ENCODE measurements at regions not wholly inside any gene's neighbourhood (a gene's known extent, or its start where the extent isn't known, plus 50 kb on each side); places are given as distances from the start of the nearest gene placed in this dataset.

DNA sequence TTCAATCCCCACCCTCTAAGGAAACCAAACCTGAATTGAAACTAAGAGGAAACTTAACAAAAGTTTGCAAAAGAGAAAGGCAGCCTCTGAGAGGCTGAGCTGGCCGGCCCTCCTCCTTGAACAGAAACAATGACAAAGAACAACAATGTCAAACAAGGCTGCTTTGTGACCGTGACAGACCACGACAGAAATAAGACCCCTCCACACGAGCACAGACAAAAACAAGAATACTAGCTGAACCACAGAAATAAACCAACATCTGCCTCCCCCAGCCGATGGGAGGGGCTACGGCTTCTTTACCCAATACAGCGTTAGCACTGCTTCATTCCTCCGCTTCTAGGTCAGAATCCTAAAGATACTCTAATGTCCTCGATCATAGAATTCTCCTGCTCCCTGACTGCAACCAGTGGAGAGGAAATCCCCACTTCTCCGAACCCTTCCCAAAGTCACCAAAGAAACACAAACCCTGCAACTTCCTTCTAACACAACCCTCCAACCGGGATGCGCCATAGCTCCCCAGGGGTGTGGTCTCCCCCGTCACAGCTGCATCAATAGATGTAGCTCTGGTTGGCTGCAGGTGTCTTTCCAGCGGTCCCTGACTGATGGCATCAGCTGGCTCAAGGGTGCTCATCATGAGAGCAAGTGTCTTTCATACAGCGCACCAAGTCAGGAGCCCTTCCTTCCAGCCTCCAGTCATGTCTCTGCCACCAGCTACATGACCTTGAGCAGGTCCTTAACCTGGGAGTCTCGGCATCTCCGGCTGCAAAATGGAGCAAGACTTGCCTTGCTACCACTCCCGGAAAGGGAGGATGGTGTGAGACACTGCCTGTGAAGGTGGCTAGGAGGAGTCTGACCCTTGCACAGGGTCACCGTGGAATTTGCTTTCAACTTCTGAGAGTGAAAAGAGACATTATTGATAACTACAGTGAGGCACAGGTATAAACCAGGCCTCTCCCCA is 198.6 kb downstream of the HAUS1 start:
- ATAC-seq (no peak), DNase-seq (no peak)
- intact Hi-C loops (cut with DNase I, micrococcal nuclease): no loop called here

DNA sequence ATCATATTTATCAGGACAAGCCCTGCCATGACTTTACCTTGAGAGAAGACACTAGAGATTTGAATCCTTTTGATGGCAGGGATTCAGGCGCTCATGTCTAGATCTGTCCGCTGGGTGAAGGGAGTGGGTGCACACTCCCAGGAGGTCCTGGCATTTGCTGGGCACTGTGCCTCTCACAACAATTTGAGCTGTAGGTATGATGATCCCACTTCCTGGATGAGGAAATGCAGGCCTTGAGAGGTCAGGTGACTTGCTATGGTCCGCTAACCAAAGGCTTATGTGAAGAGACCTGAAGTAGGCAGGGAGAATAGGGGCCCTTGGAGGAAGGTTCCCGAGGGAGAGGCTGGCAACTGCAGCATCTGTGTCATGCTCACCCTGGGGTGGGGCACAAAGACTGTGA is 206.1 kb downstream of the HAUS1 start:
- ATAC-seq (no peak), DNase-seq (no peak)
- intact Hi-C loops (cut with DNase I, micrococcal nuclease): no loop called here

DNA sequence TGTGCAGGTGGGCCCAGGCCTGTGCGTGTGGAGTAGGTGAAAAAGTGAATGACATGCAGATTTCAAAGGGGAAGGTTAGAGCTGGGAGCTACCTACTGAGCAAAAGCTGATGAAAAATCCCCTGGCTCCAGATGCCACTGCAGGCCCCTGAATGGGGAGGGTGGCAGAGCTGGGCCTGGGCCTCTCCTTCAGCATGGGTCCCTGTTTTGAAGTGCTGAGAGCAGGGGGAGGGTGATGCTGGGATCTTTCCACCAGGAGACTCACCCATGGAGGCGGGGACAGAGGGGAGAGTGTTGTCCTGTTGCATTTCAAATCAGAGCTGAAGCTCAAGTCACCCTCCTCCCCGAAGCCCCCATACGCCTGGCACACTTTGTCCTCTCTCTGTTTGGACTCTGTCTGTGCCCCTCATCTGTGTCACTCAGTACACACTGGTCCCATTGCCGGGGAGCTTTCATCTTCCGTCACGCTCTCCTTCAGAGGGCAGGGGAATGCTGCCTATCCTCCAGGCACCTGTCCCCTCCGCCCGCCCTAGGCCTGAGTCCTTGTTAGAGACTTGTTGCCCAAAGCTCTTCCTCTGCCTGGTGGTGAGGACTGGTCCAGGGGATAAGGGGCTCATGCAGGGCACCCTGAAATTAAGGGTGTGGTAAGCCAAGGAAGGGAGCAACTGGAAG is 206.6 kb downstream of the HAUS1 start:
- no peak for ATAC-seq
- DNase-seq: no peak
- intact Hi-C loops (cut with DNase I, micrococcal nuclease): no loop called here

DNA sequence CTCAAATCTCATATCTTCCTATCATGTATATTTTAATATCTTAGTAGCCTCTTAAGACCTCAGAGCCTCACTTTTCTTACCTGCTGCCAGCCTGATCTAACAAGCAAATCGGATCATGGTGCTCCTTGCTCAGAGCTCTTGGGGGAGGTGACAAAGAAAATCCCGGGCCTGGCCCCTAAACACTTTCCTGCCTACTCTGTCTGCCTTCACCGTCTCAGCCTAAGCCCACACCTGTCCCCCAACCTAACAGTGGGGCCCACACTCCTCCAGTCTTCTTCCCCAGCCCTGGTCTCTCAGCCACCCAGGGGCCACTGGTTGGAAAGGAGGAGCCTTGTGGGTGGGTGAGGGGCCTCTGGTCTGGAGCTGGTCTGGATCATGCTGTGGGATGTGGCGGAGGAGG is 207.3 kb downstream of the HAUS1 start:
- no peak for ATAC-seq
- intact Hi-C loops (cut with DNase I, micrococcal nuclease): no loop called here
- DNase-seq: no peak

DNA sequence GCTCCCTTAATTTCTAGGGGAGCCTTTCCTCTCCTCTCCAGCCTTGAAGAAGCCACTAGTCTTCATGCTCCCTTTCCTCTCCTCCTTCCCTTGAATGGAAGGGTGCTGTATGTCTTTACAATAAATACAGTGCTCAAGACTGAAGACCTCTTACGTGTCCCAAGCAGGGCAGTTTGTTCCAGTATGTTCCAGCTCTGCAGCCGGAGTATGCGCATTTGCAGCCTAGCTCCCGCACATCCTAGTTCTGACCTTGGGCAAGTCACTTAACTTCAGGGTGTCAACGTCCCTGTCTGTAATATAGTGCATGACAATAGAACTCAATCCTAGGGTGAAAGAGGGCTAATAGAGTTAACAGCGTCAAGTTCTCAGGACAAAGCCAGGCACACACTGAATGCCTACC is 208.0 kb downstream of the HAUS1 start:
- intact Hi-C loops (cut with DNase I, micrococcal nuclease): no loop called here
- DNase-seq (no peak), ATAC-seq (no peak)

DNA sequence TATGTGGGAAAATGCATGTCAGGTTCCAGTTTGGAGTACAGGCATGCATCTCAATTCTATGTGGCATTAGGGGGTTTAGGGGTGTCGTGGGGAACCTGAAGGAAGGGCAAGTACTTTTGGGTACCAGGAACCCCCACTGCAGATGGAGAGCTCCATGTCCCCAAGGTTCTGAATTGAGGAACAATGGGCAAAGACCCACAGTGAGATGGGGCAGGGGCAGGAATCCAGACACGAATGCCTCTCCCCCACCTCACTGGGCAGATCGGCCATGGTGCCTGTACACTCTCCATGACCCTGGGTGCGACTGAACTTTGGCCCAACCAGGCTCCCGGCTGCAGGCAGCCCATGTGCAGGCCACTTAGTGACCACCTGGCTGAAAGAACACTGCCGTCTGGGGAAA is 209.3 kb downstream of the HAUS1 start:
- intact Hi-C loops (cut with DNase I, micrococcal nuclease): no loop called here
- ATAC-seq (no peak), DNase-seq (no peak)

DNA sequence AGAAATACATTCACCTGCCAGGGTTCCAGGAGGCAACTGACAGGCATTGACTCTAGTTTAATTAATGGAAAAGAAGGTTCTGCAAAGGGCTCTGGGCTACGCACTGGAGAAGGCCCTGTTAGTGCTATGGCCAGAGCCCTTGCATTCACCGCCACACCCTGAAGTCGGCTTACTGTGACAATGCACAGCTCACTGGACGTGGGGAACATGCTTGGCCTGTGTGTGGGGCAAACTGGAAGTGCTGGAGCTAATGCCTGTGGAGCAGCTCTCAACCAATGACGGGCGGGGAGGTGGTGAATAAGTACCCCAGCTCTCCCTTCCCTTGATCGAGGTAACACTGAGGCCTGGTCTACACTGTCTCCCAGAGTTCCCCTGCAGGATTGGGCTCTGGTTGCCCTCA is 209.8 kb downstream of the HAUS1 start:
- no peak for ATAC-seq
- intact Hi-C loops (cut with DNase I, micrococcal nuclease): no loop called here
- no peak for DNase-seq

DNA sequence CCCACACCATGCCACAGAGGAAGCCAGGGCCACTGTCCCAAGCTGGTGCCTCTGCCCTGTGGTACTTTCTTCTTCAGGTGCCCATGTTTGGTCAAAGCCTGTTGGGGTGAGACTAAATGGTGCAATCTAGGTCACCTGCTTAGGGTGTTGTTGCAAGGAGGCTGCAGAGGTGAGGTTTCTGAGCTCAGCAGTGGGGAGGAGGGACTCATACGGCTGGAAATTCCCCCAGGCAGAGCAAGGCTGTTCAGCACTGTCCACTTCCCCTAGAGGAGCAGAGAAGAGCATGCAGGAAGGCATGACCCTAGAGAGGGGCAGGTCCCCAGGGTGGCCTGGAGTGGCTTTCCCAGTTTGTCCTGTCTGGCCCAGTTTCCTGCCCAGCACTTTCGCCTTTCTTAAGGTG is 211.0 kb downstream of the HAUS1 start:
- ATAC-seq (no peak), DNase-seq (no peak)
- intact Hi-C loops (cut with DNase I, micrococcal nuclease): no loop called here

DNA sequence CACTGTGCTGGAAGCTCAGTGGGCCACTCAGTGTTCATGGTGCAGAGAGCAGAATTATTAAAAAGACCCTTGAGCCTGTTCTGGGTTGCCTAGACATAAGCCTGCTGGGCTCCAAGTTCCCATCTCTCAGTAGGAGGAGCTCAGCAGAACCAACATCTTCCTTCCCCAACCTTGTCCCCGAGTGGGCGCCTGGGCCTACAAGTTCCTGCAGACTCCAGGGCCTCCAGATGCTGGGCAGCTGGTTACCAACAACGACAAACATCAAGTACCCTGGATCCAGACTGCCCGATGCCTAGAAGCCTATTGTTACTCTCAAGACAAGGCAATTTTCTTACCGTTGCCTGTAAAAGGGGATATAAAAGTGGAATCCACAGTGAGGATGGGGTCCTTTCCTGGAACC is 214.2 kb downstream of the HAUS1 start:
- no peak for ATAC-seq
- no peak for DNase-seq
- intact Hi-C loops (cut with DNase I, micrococcal nuclease): no loop called here

DNA sequence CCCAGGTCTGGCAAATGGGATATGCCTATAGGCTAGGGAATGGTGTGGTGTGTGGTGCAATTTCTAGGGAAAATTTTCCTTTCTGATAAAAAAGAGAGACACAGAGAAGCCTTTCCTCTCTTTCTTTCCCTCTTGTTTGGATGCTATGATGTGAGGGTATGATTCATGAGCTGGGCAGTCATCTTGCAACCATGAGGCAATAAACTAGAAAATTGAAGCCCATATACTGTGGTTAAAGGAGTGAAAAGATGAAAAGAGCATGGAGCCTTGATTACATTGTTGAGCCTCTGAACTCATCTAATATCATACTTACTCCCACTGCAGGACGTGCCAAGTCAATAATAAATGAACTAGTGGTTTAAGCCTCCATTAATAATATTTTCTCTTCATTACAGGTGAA is 215.6 kb downstream of the HAUS1 start:
- intact Hi-C loops (cut with DNase I, micrococcal nuclease): no loop called here
- ATAC-seq (no peak), DNase-seq (no peak)

DNA sequence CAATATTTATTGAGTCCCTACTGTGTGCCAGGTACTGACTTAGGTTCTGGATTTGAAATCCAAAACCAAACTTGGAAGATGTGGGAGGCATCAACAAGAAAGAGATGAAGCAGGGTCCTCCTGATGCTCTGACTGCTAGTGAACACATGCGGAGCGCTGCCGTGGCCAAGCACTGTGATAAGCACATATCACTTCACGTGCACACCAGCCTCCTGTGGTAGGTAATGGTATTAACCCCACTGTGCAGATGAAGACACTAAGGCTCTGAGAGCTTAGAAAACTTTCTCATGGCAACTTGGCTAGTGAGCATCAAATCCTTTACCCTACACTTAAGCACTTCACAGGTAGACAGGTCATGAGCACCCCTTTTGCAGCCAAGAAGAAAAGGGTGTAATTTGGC is 216.1 kb downstream of the HAUS1 start:
- ATAC-seq: no peak
- no peak for DNase-seq
- intact Hi-C loops (cut with DNase I, micrococcal nuclease): no loop called here

DNA sequence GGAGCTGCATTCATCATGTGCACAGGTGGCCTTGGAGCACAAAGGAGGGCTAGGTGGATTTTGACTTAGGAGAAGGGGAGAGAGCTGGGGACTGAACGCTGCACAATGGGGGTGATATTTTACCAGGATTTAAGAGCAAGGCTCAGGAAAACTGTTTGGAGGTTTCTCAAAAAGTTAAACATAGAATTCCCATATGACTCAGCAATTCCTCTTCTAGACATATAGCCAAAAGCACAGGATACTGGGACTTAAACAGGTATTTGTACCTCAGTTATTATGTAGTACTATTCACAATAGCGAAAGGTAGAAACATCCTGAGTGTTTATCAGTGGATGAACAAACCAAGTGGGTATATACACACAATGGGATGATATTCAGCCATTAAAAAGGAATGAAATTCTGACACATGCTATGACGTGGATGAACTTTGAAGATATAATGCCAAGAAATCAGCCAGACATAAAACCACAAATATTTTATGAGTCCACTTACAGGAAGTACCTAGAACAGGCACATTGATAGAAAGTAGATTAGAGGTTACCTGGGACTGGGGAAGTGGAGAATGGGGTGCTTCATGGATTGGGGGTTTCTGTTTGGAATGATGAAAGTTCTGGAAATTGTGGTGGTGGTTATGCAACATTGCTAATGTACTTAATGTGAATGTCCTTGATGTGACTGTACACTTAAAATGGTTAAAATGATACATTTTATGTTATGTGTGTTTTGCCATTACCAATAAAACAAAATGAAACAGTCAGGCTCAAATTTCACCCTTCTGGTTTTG is 216.9 kb downstream of the HAUS1 start:
- DNase-seq: no peak
- intact Hi-C loops (cut with DNase I, micrococcal nuclease): no loop called here
- no peak for ATAC-seq

DNA sequence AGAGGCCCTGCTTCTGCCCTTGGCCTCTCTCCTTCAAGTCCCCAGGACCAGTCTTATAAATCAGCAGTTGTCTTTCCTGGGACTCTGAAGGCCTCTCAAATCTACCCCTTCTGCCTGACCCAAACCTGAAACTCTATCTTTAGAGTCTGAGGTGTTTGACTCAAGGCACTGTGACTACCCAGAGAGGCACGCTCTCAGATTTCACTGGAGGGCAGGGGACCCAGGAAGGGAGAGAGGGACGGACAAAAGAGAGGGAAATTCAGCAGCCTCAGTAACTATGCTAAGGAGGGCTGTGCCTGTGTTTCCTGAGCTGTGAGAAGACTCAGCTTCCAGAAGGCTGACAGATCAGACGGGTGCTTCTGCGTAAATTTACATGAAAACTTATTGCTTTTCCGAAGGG is 217.8 kb downstream of the HAUS1 start:
- intact Hi-C loops (cut with DNase I, micrococcal nuclease): no loop called here
- ATAC-seq (no peak), DNase-seq (no peak)

DNA sequence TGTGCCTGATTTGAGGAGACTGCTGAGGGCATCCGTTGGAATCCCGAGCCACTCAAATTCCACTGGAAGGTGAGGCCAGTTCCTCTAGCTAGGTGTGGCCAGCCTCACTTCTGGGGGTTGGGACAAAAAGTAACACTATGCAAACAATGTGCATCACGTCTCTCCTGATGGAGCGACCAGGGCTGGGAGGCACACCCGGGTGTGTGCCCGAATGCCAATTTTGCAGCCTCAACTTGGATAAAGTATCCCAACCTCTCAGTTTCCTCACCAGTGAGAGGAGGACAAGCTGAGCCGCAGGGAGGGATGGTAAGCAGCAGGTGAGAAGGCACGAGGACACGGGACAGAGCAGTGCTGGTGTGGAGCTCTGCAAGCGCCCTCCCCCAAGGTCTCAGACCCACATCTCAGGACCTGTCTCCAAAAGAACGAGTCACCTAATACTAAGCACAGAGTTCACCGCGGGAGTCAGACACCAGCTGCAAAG is 218.3 kb downstream of the HAUS1 start:
- ATAC-seq: no peak
- DNase-seq: no peak
- intact Hi-C loops (cut with DNase I, micrococcal nuclease): no loop called here

DNA sequence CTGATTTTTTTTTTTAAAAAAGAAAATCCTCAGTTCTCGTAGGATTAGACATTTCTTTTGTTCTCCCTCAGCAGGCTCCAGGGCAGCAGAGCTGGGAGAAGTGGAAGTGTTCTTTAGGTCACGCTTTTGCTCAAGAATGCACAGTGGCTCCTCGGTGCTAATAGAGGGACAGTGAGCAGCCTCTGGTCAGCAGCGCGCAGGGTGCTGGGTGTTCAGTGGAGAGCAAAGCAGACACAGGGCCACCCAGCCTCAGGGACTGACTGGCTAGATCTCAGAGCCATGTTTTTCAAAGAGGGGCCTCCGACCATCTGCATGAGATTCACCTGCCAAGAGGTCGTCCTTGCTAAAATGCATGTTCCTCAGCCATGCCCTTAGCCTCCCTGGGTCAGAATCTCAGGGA is 218.8 kb downstream of the HAUS1 start:
- ATAC-seq (no peak), DNase-seq (no peak)
- intact Hi-C loops (cut with DNase I, micrococcal nuclease): no loop called here

DNA sequence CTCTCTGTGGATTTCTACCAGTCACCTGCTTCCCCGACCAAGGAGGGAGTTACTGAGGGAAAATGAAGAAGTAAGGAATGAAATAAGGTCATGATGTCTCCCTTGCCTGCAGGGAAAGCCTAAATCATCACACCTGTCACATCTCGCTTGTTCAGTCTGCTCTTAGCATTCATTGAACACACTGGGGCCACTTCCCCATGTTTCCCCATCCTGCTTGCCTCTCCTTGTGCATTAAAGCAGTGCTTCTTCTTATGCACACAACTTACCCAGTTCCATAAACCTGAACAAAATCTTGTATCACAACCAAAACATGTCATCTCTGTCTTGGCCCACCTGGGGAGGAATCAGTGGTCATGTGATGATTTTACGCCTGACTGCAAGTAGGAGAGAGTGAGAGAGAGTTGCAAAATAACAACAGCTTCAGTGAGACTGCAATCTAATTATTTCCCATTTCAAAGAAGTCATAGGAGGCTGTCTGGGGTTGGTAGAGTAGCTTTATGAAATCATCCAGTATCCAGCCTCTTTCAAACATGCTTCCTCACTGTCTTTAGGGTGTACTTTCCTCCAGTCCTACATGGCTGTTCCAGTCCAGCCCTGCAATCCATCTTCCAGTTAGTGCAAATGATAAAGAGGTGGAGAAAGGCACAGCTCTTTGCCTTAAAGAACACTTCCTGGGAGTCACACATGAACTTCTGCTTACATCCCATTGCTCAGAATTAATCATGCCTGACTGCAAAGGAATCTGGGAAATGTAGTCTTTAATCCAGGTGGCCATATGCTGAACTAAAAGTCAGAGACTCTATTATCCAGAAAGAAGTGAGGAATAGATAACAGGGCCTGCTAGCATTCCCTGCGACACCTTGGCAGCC is 220.1 kb downstream of the HAUS1 start:
- intact Hi-C loops (cut with DNase I, micrococcal nuclease): no loop called here
- ATAC-seq (peak; percentile 90), DNase-seq (no peak)

DNA sequence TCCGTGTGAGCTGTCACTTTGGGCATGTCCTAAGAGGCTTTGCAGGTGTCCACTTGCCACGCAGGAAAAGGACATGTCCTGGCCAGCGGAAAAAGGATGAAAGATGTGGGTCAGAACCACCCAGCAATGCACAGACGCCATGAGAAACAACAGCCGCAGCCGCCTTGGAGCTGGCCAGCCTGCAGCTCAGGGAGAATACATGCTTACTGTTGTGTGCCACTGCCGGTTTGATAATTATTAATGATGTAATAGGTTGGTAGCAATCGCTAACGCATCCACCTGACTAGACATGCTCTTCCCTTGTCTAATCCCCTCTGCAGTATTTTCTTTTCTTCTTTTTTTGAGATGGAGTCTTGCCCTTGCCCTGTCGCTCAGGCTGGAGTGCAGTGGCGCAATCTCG is 221.7 kb downstream of the HAUS1 start:
- intact Hi-C loops (cut with DNase I, micrococcal nuclease): no loop called here
- DNase-seq: no peak
- no peak for ATAC-seq

DNA sequence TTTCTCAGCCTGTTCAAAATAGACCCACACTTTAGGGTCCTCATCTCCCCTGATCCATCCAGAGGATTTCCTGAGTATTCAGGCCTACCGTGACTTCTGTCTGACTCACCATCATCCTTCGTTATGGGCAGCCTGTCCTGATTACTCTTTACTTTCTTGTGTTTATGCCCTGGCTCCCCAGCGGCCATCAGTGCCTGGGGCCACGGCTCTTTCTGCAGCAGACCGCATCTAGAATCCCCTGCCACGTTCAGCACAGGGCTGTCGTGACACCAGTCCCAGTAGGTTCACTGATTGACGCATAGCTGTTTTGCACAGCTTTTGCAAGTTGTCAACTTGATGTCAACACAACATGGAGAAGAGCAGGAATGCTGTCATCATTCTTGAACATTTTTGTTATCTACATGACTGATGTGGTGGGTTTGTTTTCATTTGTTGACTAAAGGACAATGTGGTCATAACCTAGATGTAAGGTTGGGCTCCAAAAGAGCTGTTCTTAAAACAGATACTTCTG is 225.6 kb downstream of the HAUS1 start:
- DNase-seq (no peak), ATAC-seq (no peak)
- intact Hi-C loops (cut with DNase I, micrococcal nuclease): no loop called here

DNA sequence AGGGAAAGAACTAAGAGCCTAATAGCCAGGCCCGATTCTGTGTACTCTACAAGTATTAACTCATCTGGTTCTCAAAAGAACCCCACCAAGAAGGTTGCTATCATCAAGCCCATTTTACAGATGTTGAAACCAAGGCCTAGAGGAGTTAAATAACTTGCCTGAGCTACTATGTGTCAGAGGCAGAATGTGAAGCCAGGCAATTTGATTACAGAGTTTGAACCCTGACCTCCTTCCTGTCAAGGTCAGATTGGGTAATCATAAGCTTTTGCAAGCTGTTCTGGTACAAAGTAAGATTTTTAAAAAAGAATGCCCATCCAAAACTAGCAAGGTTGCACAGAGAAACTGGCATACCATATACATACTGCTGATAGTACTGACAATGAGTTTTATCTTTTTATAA is 227.1 kb downstream of the HAUS1 start:
- intact Hi-C loops (cut with DNase I, micrococcal nuclease): no loop called here
- ATAC-seq (no peak), DNase-seq (no peak)
